Activated CD8-positive, alpha-beta T cell treated with anti-CD3 and anti-CD28 coated beads for 36 hours (primary cell): ENCODE measurements at regions not wholly inside any gene's neighbourhood (a gene's known extent, or its start where the extent isn't known, plus 50 kb on each side); places are given as distances from the start of the nearest gene placed in this dataset.

Experiments used
- ATAC-seq: fragments of 200-7000 bp; cut with Tn5 transposase; one replicate; pipeline ENCODE4 v1.10.0; 2021; ENCODE audit warnings: mild to moderate bottlenecking, moderate library complexity
- CTCF ChIA-PET: fragments of 350-600 bp; sonication (Branson Sonifier 250); formaldehyde crosslinking; loops from one replicate; lab custom pipeline; 2021; ENCODE audit warnings: antibody characterized with exemption; lab: Charles Lee
- POLR2A ChIA-PET: fragments of 350-600 bp; sonication (Branson Sonifier 250); formaldehyde crosslinking; loops from one replicate; lab custom pipeline; 2021; ENCODE audit warnings: antibody characterized with exemption; lab: Charles Lee
- DNase-seq: peaks from one replicate; pipeline ENCODE4 v3.0.0-alpha.2; 2020
- H3K27ac Mint-ChIP-seq: one replicate; pipeline ENCODE4 v1.8.0; 2021; ENCODE audit warnings: mild to moderate bottlenecking, mixed read lengths
- H3K27me3 Mint-ChIP-seq: one replicate; pipeline ENCODE4 v1.8.0; 2021; ENCODE audit warnings: mixed read lengths
- H3K36me3 Mint-ChIP-seq: one replicate; pipeline ENCODE4 v1.8.0; 2021; ENCODE audit warnings: low read depth, mixed read lengths
- H3K4me1 Mint-ChIP-seq: one replicate; pipeline ENCODE4 v1.8.0; 2021; ENCODE audit warnings: low read depth, mixed read lengths
- H3K4me3 Mint-ChIP-seq: one replicate; pipeline ENCODE4 v1.8.0; 2021; ENCODE audit warnings: mild to moderate bottlenecking, moderate library complexity, mixed read lengths
- H3K9me3 Mint-ChIP-seq: one replicate; pipeline ENCODE4 v1.8.0; 2021; ENCODE audit warnings: mixed read lengths
- CTCF ChIP-seq: fragments of 200-600 bp; IDR thresholded peaks from one replicate; pipeline ENCODE4 v1.8.0; 2022; ENCODE audit warnings: antibody characterized with exemption, mild to moderate bottlenecking
- intact Hi-C: fragments of 100-400 bp; cut with micrococcal nuclease; formaldehyde crosslinking; loops from one replicate; pipeline ENCODE4 v1.10.0; 2022

- Mint-ChIP-seq H3K9me3 (peaks cover 4% of the 10 kb centered on the region), H3K4me1 (no peaks in the 10 kb centered on the region), H3K4me3 (no peak overlapping the region), H3K27me3 (no peaks in the 10 kb centered on the region), H3K27ac (no peak overlapping the region), H3K36me3 (no peaks in the 10 kb centered on the region)
- TF ChIP-seq CTCF, result no peak
- no peak for ATAC-seq
- POLR2A ChIA-PET, result no interaction called here
- intact Hi-C loops, result no loop called here
- DNase-seq, result no peak
- CTCF ChIA-PET, result no interaction called here
These were observed 266.3 kb downstream of the FOXL1 start for GRCh38 chr16:86844695-86845094.

- TF ChIP-seq CTCF, result no peak
- Mint-ChIP-seq H3K27me3 (no peaks in the 10 kb centered on the region), H3K27ac (no peak overlapping the region), H3K4me3 (no peak overlapping the region), H3K4me1 (no peaks in the 10 kb centered on the region), H3K9me3 (peaks cover 4% of the 10 kb centered on the region), H3K36me3 (no peaks in the 10 kb centered on the region)
- ATAC-seq, result no peak
- DNase-seq, result no peak
- ChIA-PET CTCF (no interaction called here), POLR2A (no interaction called here)
- intact Hi-C loops, result no loop called here
These were observed 267.8 kb downstream of the FOXL1 start for GRCh38 chr16:86846136-86846535.

GRCh38 chr16:86848821-86849220 is 270.5 kb downstream of the FOXL1 start:
- no peak for TF ChIP-seq CTCF
- Mint-ChIP-seq H3K9me3 (peaks cover 3% of the 10 kb centered on the region), H3K27ac (no peak overlapping the region), H3K4me3 (no peak overlapping the region), H3K27me3 (no peaks in the 10 kb centered on the region), H3K4me1 (no peaks in the 10 kb centered on the region), H3K36me3 (no peaks in the 10 kb centered on the region)
- ATAC-seq, result no peak
- intact Hi-C loops, result no loop called here
- ChIA-PET CTCF (no interaction called here), POLR2A (no interaction called here)
- no peak for DNase-seq

GRCh38 chr16:86850670-86851069 is 272.3 kb downstream of the FOXL1 start:
- Mint-ChIP-seq H3K27ac (no peak overlapping the region), H3K9me3 (no peaks in the 10 kb centered on the region), H3K4me3 (no peak overlapping the region), H3K27me3 (peaks cover 1% of the 10 kb centered on the region), H3K36me3 (no peaks in the 10 kb centered on the region), H3K4me1 (no peaks in the 10 kb centered on the region)
- POLR2A ChIA-PET, result no interaction called here
- no peak for DNase-seq
- ATAC-seq, result no peak
- CTCF ChIA-PET, result no interaction called here
- intact Hi-C loops, result no loop called here
- TF ChIP-seq CTCF, result no peak

- H3K9me3 Mint-ChIP-seq, result no peaks in the 10 kb centered on the region
- no peaks in the 10 kb centered on the region for H3K4me1 Mint-ChIP-seq
- TF ChIP-seq CTCF, result no peak
- ATAC-seq (no peak), DNase-seq (no peak)
- H3K36me3 Mint-ChIP-seq, result no peaks in the 10 kb centered on the region
- intact Hi-C loops, result no loop called here
- H3K4me3 Mint-ChIP-seq, result no peak overlapping the region
- peaks cover 1% of the 10 kb centered on the region for H3K27me3 Mint-ChIP-seq
- POLR2A ChIA-PET, result no interaction called here
- CTCF ChIA-PET, result no interaction called here
- H3K27ac Mint-ChIP-seq, result no peak overlapping the region
These were observed 273.8 kb downstream of the FOXL1 start for GRCh38 chr16:86852135-86852534.
